ENCODE measurements at regions not wholly inside any gene's neighbourhood (a gene's known extent, or its start where the extent isn't known, plus 50 kb on each side); places are given as distances from the start of the nearest gene placed in this dataset.

DNA sequence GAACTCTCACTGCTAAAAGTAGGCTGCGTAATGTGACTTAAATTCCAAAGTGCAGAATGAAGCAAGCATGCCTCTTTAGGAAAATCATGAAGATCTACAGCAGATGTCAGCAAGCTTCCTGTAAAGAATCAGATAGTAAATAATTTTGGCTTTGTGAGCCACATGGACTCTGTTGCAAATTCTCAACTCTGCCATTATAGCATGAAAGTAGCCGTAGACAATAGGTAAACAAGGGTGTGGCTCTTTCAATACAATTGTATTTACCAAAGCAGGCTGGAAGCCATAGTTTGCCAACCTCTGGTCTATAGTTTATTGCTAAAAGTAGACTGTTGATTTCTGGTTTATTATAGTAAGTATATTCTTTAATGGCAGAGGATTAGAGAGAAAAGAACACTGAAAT lies 80.3 kb upstream of the FAM9B start:
- Histone ChIP-seq H2AFZ (replicated peaks; ENCODE audit: low read length, poor library complexity) (no peak overlapping the region), H2AK9ac (replicated peaks; ENCODE audit: low read depth, low read length, poor library complexity) (no peak overlapping the region), H2BK20ac (ENCODE audit: low read depth, low read length) (no peak overlapping the region), H2BK15ac (ENCODE audit: low read depth, low read length) (no peak overlapping the region), H4K91ac (ENCODE audit: insufficient read depth, low read depth, low read length) (no peak overlapping the region), H2BK5ac (ENCODE audit: low read depth, low read length, poor library complexity, severe bottlenecking) (no peak overlapping the region), H3K79me1 (ENCODE audit: low read depth in 1 of 2, low read length in 2 of 2) (no peaks in the 10 kb centered on the region), H3K9me3 (ENCODE audit: control insufficient read depth, insufficient read depth, low read length) (peaks cover 3% of the 10 kb centered on the region; the same call in 1 of the 2 replicates), H4K8ac (ENCODE audit: low read depth in 2 of 2, low read length in 2 of 2) (no peak overlapping the region), H3K56ac (ENCODE audit: extremely low read depth, insufficient read depth, low read length) (no peak overlapping the region), H4K20me1 (ENCODE audit: insufficient read depth, low read length) (no peaks in the 10 kb centered on the region), H3K14ac (replicated peaks; ENCODE audit: low read depth, low read length) (no peak overlapping the region), H3K9me1 (ENCODE audit: insufficient read depth, low read length) (no peaks in the 10 kb centered on the region), H3K23ac (ENCODE audit: low read depth, low read length) (no peak overlapping the region), H3K4me2 (ENCODE audit: low read depth, low read length) (no peak overlapping the region), H4K5ac (ENCODE audit: low read depth, low read length) (no peak overlapping the region), H2BK120ac (ENCODE audit: low read depth, low read length) (no peak overlapping the region), H3K27me3 (ENCODE audit: control insufficient read depth, insufficient read depth, low read length) (no peaks in the 10 kb centered on the region), H3K4me1 (ENCODE audit: control insufficient read depth, insufficient read depth, low read length) (peaks cover 2% of the 10 kb centered on the region; the same call in 1 of the 2 replicates), H3K18ac (ENCODE audit: low read depth, low read length) (no peak overlapping the region), H3K4me3 (ENCODE audit: insufficient read depth, low read depth, low read length) (no peak overlapping the region), H3K27ac (ENCODE audit: insufficient read depth, low read length) (no peak overlapping the region), H3K9ac (ENCODE audit: low read depth, low read length) (no peak overlapping the region), H3K36me3 (ENCODE audit: control insufficient read depth, insufficient read depth, low read length) (no peaks in the 10 kb centered on the region), H3K4ac (ENCODE audit: low read depth, low read length) (no peak overlapping the region), H2AK5ac (ENCODE audit: low read depth, low read length) (no peak overlapping the region)
- CTCF ChIA-PET: no interaction called here
- in situ Hi-C loops (cut with MboI; ENCODE audit: low sequenced_read_pairs) (no loop called here), intact Hi-C loops (cut with micrococcal nuclease) (no loop called here), dilution Hi-C loops (cut with HindIII; ENCODE audit: low sequenced_read_pairs, unreplicated experiment) (no loop called here)
- BruUV-seq (replicated peaks): no TSS peak
- WGBS, 2 experiments (ENCODE audit: extremely low coverage in 2 of 2, insufficient read length in 1 of 2): no CpG with 5 or more reads among the region's 2 CpGs
- DNase-seq (no peak), ATAC-seq (ENCODE audit: low read depth) (no peak)
- POLR2A ChIA-PET (ENCODE audit: unreplicated experiment): no interaction called here
- TF ChIP-seq NFE2L2 (IDR thresholded peaks at IDR 0.05; ENCODE audit: low read depth, low read length): no peak
- TF ChIP-seq CHD1 (IDR thresholded peaks at IDR 0.05; ENCODE audit: low read depth, low read length): no peak
- no peak for TF ChIP-seq RFX5 (IDR thresholded peaks at IDR 0.05; ENCODE audit: low read depth, low read length)
- TF ChIP-seq BHLHE40 (IDR thresholded peaks at IDR 0.05; ENCODE audit: low read depth, low read length): no peak
- TF ChIP-seq MXI1 (IDR thresholded peaks at IDR 0.05; ENCODE audit: borderline replicate concordance, low read depth, low read length): no peak
- TF ChIP-seq RCOR1 (IDR thresholded peaks at IDR 0.05; ENCODE audit: insufficient replicate concordance, low read length): no peak

Data from IMR-90 (cell line).